ENCODE measurements at regions not wholly inside any gene's neighbourhood (a gene's known extent, or its start where the extent isn't known, plus 50 kb on each side); places are given as distances from the start of the nearest gene placed in this dataset.

GRCh38 chr4:30525662-30526315 is 194.4 kb upstream of the PCDH7 start:
- H4K8ac ChIP-seq (ENCODE audit: low read depth, low read length) = no peak overlapping the region
- WGBS, 2 donors (ENCODE audit: extremely low coverage in 2 of 2, insufficient read length in 2 of 2, insufficient replicate concordance in 1 of 2) = no CpG with 5 or more reads among the region's 5 CpGs
- no peak overlapping the region for H2BK12ac ChIP-seq (ENCODE audit: low read length)
- H3K14ac ChIP-seq (ENCODE audit: low read length) = no peak overlapping the region
- no peak overlapping the region for H3K4me2 ChIP-seq (ENCODE audit: insufficient read depth, low read length, poor library complexity, severe bottlenecking)
- H3K9ac ChIP-seq (ENCODE audit: low read depth, low read length, poor library complexity) = no peak overlapping the region
- H2AK5ac ChIP-seq (ENCODE audit: low read depth, low read length) = no peak overlapping the region
- H2AFZ ChIP-seq (ENCODE audit: low read length) = no peak overlapping the region
- H2BK120ac ChIP-seq (ENCODE audit: low read depth, low read length) = no peak overlapping the region
- H3K27me3 ChIP-seq (ENCODE audit: control insufficient read depth in 3 of 3, insufficient read depth in 3 of 3, low read depth in 1 of 3, low read length in 3 of 3) = no peaks in the 10 kb centered on the region
- H3K36me3 ChIP-seq (replicated peaks in 1 of 2; ENCODE audit: control insufficient read depth in 2 of 2, insufficient read depth in 2 of 2, low read length in 2 of 2) = no peaks in the 10 kb centered on the region
- H3K27ac ChIP-seq (replicated peaks; ENCODE audit: low read length) = no peak overlapping the region
- H2BK5ac ChIP-seq (ENCODE audit: low read length) = no peak overlapping the region
- no peak overlapping the region for H3K18ac ChIP-seq (ENCODE audit: low read length)
- no peak overlapping the region for H3K4me3 ChIP-seq (ENCODE audit: low read length in 2 of 2)
- H2BK15ac ChIP-seq (ENCODE audit: low read length) = no peak overlapping the region
- peaks cover 0 to 4% of the 10 kb centered on the region in 2 donors for H3K9me3 ChIP-seq (replicated peaks in 1 of 2; ENCODE audit: control insufficient read depth in 2 of 2, insufficient read depth in 1 of 2, low read depth in 1 of 2, low read length in 2 of 2)
- H3K4me1 ChIP-seq (ENCODE audit: control insufficient read depth in 2 of 2, insufficient read depth in 1 of 2, low read depth in 1 of 2, low read length in 2 of 2) = peaks cover 0 to 3% of the 10 kb centered on the region in 2 donors
- H3K4ac ChIP-seq (ENCODE audit: low read length) = no peak overlapping the region
- H3K23ac ChIP-seq (ENCODE audit: low read depth, low read length, poor library complexity) = no peak overlapping the region
- no peak for DNase-seq (ENCODE audit: low spot score)
- H4K91ac ChIP-seq (ENCODE audit: low read depth, low read length, poor library complexity) = no peak overlapping the region
- H3K79me1 ChIP-seq (ENCODE audit: low read depth, low read length) = no peaks in the 10 kb centered on the region

GRCh38 chr4:30535255-30535654 is 184.9 kb upstream of the PCDH7 start:
- Histone ChIP-seq H3K9me3 (replicated peaks in 1 of 2; ENCODE audit: control insufficient read depth in 2 of 2, insufficient read depth in 1 of 2, low read depth in 1 of 2, low read length in 2 of 2) (no peaks in the 10 kb centered on the region), H3K14ac (ENCODE audit: low read length) (no peak overlapping the region), H2AK5ac (ENCODE audit: low read depth, low read length) (no peak overlapping the region), H3K4me1 (ENCODE audit: control insufficient read depth in 2 of 2, insufficient read depth in 1 of 2, low read depth in 1 of 2, low read length in 2 of 2) (peaks cover 0 to 2% of the 10 kb centered on the region in 2 donors), H3K18ac (ENCODE audit: low read length) (no peak overlapping the region), H2AFZ (ENCODE audit: low read length) (no peak overlapping the region), H3K4me2 (ENCODE audit: insufficient read depth, low read length, poor library complexity, severe bottlenecking) (no peak overlapping the region), H2BK5ac (ENCODE audit: low read length) (no peak overlapping the region), H2BK12ac (ENCODE audit: low read length) (no peak overlapping the region), H3K23ac (ENCODE audit: low read depth, low read length, poor library complexity) (no peak overlapping the region), H3K4ac (ENCODE audit: low read length) (no peak overlapping the region), H2BK15ac (ENCODE audit: low read length) (no peak overlapping the region), H2BK120ac (ENCODE audit: low read depth, low read length) (no peak overlapping the region), H4K91ac (ENCODE audit: low read depth, low read length, poor library complexity) (no peak overlapping the region), H3K27ac (replicated peaks; ENCODE audit: low read length) (no peak overlapping the region), H3K4me3 (ENCODE audit: low read length in 2 of 2) (no peak overlapping the region), H3K9ac (ENCODE audit: low read depth, low read length, poor library complexity) (no peak overlapping the region), H3K79me1 (ENCODE audit: low read depth, low read length) (no peaks in the 10 kb centered on the region), H4K8ac (ENCODE audit: low read depth, low read length) (no peak overlapping the region), H3K27me3 (ENCODE audit: control insufficient read depth in 3 of 3, insufficient read depth in 3 of 3, low read depth in 1 of 3, low read length in 3 of 3) (no peaks in the 10 kb centered on the region), H3K36me3 (replicated peaks in 1 of 2; ENCODE audit: control insufficient read depth in 2 of 2, insufficient read depth in 2 of 2, low read length in 2 of 2) (no peaks in the 10 kb centered on the region)
- no CpG with 5 or more reads among the region's 3 CpGs for WGBS, 2 donors (ENCODE audit: extremely low coverage in 2 of 2, insufficient read length in 2 of 2, insufficient replicate concordance in 1 of 2)
- no peak for DNase-seq (ENCODE audit: low spot score)

- Histone ChIP-seq H3K27ac (replicated peaks; ENCODE audit: low read length) (no peak overlapping the region), H3K4me1 (ENCODE audit: control insufficient read depth in 2 of 2, insufficient read depth in 1 of 2, low read depth in 1 of 2, low read length in 2 of 2) (peaks cover 0 to 2% of the 10 kb centered on the region in 2 donors), H2BK12ac (ENCODE audit: low read length) (no peak overlapping the region), H3K14ac (ENCODE audit: low read length) (no peak overlapping the region), H2AFZ (ENCODE audit: low read length) (no peak overlapping the region), H2BK15ac (ENCODE audit: low read length) (no peak overlapping the region), H3K27me3 (ENCODE audit: control insufficient read depth in 3 of 3, insufficient read depth in 3 of 3, low read depth in 1 of 3, low read length in 3 of 3) (no peaks in the 10 kb centered on the region), H3K79me1 (ENCODE audit: low read depth, low read length) (no peaks in the 10 kb centered on the region), H4K8ac (ENCODE audit: low read depth, low read length) (no peak overlapping the region), H2BK120ac (ENCODE audit: low read depth, low read length) (no peak overlapping the region), H3K36me3 (replicated peaks in 1 of 2; ENCODE audit: control insufficient read depth in 2 of 2, insufficient read depth in 2 of 2, low read length in 2 of 2) (no peaks in the 10 kb centered on the region), H3K9ac (ENCODE audit: low read depth, low read length, poor library complexity) (no peak overlapping the region), H2BK5ac (ENCODE audit: low read length) (no peak overlapping the region), H3K9me3 (replicated peaks in 1 of 2; ENCODE audit: control insufficient read depth in 2 of 2, insufficient read depth in 1 of 2, low read depth in 1 of 2, low read length in 2 of 2) (no peaks in the 10 kb centered on the region), H3K18ac (ENCODE audit: low read length) (no peak overlapping the region), H3K4me3 (ENCODE audit: low read length in 2 of 2) (no peak overlapping the region), H3K4ac (ENCODE audit: low read length) (no peak overlapping the region), H3K4me2 (ENCODE audit: insufficient read depth, low read length, poor library complexity, severe bottlenecking) (no peak overlapping the region), H4K91ac (ENCODE audit: low read depth, low read length, poor library complexity) (no peak overlapping the region), H2AK5ac (ENCODE audit: low read depth, low read length) (no peak overlapping the region), H3K23ac (ENCODE audit: low read depth, low read length, poor library complexity) (no peak overlapping the region)
- WGBS, 2 donors (ENCODE audit: extremely low coverage in 2 of 2, insufficient read length in 2 of 2, insufficient replicate concordance in 1 of 2) = no CpG with 5 or more reads among the region's 2 CpGs
- no peak for DNase-seq (ENCODE audit: low spot score)
Observed at GRCh38 chr4:30536231-30536630, 183.9 kb upstream of the PCDH7 start.

- WGBS, 2 donors (ENCODE audit: extremely low coverage in 2 of 2, insufficient read length in 2 of 2, insufficient replicate concordance in 1 of 2) = no CpG with 5 or more reads among the region's 3 CpGs
- H4K91ac ChIP-seq (ENCODE audit: low read depth, low read length, poor library complexity) = no peak overlapping the region
- no peak overlapping the region for H3K27ac ChIP-seq (replicated peaks; ENCODE audit: low read length)
- H2AFZ ChIP-seq (ENCODE audit: low read length) = no peak overlapping the region
- H2AK5ac ChIP-seq (ENCODE audit: low read depth, low read length) = no peak overlapping the region
- H3K4me1 ChIP-seq (ENCODE audit: control insufficient read depth in 2 of 2, insufficient read depth in 1 of 2, low read depth in 1 of 2, low read length in 2 of 2) = peaks cover 0 to 2% of the 10 kb centered on the region in 2 donors
- H3K4me3 ChIP-seq (ENCODE audit: low read length in 2 of 2) = no peak overlapping the region
- no peak overlapping the region for H2BK120ac ChIP-seq (ENCODE audit: low read depth, low read length)
- no peak overlapping the region for H2BK15ac ChIP-seq (ENCODE audit: low read length)
- no peaks in the 10 kb centered on the region for H3K27me3 ChIP-seq (ENCODE audit: control insufficient read depth in 3 of 3, insufficient read depth in 3 of 3, low read depth in 1 of 3, low read length in 3 of 3)
- no peak overlapping the region for H3K4ac ChIP-seq (ENCODE audit: low read length)
- no peak overlapping the region for H3K9ac ChIP-seq (ENCODE audit: low read depth, low read length, poor library complexity)
- H3K14ac ChIP-seq (ENCODE audit: low read length) = no peak overlapping the region
- H3K18ac ChIP-seq (ENCODE audit: low read length) = no peak overlapping the region
- H2BK12ac ChIP-seq (ENCODE audit: low read length) = no peak overlapping the region
- no peak overlapping the region for H3K4me2 ChIP-seq (ENCODE audit: insufficient read depth, low read length, poor library complexity, severe bottlenecking)
- no peak overlapping the region for H3K23ac ChIP-seq (ENCODE audit: low read depth, low read length, poor library complexity)
- no peak overlapping the region for H2BK5ac ChIP-seq (ENCODE audit: low read length)
- H3K79me1 ChIP-seq (ENCODE audit: low read depth, low read length) = no peaks in the 10 kb centered on the region
- no peaks in the 10 kb centered on the region for H3K9me3 ChIP-seq (replicated peaks in 1 of 2; ENCODE audit: control insufficient read depth in 2 of 2, insufficient read depth in 1 of 2, low read depth in 1 of 2, low read length in 2 of 2)
- H3K36me3 ChIP-seq (replicated peaks in 1 of 2; ENCODE audit: control insufficient read depth in 2 of 2, insufficient read depth in 2 of 2, low read length in 2 of 2) = no peaks in the 10 kb centered on the region
- DNase-seq (ENCODE audit: low spot score) = no peak
- no peak overlapping the region for H4K8ac ChIP-seq (ENCODE audit: low read depth, low read length)
Observed at GRCh38 chr4:30537456-30537855, 182.7 kb upstream of the PCDH7 start.
